Hepatic stellate cell (primary cell): ENCODE measurements at regions not wholly inside any gene's neighbourhood (a gene's known extent, or its start where the extent isn't known, plus 50 kb on each side); places are given as distances from the start of the nearest gene placed in this dataset.
"Not testable (repeated sequence)": the region's sequence is repeated elsewhere in the genome, so short reads cannot be mapped to it uniquely, and the experiment has no call there.

Experiments
- DNase-seq: peaks from one replicate; pipeline ENCODE4 v3.0.0; 2011; ENCODE audit warnings: low spot score

DNA sequence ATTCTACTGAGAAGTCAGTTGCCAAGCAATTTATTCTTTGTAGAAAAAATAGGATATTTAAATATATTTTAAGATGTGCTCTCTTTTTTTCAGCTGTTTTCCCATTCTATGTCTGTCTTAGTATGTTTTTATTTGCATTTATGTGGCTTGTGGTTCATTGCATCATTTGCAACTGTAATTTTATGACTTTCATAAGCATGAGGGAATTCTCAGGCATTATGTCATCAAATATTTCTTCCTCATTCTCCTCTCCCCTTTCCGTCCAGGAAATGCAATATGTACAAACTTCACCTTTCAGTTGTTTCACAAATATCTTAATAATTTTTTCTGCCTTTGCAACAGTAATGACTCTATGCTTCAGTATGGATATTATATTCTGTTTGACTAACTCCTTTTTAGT is 560.2 kb upstream of the LRATD1 start:
- DNase-seq: no peak

DNA sequence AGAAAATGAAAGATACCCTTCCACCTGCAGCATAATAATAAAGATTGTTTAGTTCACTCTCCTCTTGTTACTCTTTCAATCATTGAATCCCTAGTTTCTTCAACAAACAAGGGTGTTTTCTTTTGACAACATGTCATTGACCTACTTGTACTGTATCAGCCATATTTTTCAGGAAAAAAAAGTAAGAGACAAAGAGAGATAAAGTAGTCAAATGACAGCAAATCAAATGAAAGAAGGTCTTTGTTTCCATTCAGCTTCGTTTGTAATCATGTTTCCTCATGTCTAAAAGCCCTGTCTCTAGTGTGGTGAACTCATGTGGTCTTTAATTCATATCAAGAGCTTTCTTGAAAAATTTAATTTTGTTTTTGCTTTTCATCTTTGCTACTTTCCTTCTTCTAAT is 557.8 kb upstream of the LRATD1 start:
- DNase-seq: no peak

DNA sequence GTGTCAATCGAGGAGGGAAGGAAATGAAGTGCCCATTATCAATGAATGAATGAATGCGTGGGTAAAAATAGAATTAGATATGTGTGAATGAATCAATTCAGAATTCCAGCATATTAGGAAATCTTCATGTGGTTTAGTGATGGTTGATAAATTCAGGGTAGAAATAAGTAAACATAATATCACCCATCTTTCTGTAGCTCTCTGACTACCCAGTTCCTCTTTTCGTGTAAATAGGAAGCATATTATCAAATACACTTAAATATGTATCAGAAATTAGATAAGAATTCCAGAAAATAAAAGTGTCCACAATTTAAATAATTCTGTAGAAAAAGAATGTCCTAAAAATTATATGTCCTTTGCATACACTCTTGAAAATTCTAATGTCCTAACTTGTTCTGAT is 552.9 kb upstream of the LRATD1 start:
- no peak for DNase-seq

DNA sequence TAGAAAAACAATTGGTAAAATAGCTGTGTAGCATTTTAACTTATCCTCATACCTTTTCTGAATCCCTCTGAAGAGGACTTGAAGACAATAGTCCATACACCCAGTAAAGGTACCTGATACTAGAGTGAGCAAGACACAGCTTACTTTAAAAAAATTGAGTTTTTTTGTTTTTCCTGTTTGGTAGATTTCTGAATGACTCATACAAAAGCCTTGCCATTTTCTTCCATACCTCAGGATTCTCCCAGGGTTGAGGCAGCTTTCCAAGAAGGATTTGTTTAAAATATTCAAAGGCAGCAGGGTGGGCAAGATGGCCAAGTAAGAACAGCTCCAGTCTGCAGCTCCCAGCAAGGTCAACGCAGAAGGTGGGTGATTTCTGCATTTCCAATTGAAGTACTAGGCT is 551.0 kb upstream of the LRATD1 start:
- no peak for DNase-seq

DNA sequence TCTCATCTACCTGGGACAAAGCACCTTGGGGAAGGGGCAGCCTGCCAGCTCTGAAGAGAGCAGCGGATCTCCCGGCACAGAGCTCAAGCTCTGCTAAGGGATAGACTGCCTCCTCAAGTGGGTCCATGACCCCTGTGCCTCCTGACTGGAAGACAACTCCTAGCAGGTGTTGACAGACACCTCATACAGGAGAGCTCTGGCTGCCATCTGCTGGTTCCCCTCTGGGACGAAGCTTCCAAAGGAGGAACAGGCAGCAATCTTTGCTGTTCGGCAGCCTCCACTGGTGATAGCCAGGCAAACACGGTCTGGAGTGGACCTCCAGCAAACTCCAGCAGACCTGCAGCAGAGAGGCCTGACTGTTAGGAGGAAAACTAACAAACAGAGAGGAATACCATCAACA is 549.9 kb upstream of the LRATD1 start:
- DNase-seq: no peak

DNA sequence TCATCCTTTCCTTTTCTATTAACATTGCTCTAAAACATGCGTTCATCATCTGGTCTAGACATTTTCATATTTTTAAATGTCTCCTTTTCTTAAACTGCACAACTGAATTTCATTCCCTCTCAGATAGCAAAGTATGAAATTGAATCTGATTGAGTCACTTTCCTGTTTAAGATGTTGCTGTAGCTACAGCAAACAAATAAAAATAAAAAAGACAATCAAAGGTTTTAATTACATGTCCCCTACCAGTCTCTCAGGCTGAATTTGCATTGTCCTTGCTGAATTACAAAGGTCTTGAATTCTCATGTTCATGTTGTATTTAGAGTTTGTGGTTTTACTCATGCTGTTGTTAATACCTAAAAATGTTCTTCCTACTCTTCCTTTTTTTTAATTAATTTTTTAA is 537.9 kb upstream of the LRATD1 start:
- DNase-seq: no peak

DNA sequence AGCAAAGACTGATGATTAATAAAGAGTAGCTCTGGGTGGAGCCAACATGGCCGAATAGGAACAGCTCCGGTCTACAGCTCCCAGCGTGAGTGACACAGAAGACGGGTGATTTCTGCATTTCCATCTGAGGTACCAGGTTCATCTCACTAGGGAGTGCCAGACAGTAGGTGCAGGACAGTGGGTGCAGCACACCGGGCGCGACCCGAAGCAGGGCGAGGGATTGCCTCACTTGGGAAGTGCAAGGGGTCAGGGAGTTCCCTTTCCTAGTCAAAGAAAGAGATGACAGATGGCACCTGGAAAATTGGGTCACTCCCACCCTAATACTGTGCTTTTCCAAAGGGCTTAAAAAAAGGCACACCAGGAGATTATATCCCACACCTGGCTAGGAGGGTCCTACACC is 533.4 kb upstream of the LRATD1 start:
- not testable (repeated sequence) for DNase-seq

DNA sequence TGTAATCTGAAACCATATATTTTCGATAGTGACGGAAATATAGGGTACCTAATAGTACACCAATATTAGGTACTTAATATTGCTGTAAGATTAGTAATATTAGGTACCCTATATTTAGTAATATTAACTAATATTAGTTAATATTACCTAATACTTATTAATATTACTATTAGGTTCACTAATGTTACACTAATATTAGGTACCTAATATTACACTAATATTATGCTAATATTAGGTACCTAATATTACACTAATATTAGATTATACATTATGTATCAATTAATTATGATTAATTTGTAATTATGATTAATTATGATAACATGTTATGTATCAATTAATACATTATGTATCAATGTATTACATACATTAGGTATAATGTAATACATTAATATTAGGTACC is 518.2 kb upstream of the LRATD1 start:
- DNase-seq: no peak

DNA sequence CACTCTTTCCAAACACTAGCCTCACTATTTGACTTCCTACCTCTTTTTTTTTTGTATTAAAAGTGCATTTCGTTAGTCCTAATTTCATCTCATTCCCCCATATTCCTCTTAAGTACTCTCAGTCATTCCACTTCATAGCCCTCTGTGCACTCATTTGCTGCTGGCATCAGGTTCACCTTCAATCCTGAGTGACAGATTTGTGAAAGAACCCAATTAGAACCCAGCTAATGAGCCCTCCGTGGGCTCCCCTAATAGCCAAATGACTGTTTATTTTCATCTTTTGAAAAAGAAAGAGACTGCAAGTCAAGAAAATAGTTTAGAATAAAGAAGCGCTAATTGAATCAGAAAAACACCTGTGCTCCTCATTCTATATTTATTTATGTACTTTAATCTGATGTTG is 512.1 kb upstream of the LRATD1 start:
- no peak for DNase-seq

DNA sequence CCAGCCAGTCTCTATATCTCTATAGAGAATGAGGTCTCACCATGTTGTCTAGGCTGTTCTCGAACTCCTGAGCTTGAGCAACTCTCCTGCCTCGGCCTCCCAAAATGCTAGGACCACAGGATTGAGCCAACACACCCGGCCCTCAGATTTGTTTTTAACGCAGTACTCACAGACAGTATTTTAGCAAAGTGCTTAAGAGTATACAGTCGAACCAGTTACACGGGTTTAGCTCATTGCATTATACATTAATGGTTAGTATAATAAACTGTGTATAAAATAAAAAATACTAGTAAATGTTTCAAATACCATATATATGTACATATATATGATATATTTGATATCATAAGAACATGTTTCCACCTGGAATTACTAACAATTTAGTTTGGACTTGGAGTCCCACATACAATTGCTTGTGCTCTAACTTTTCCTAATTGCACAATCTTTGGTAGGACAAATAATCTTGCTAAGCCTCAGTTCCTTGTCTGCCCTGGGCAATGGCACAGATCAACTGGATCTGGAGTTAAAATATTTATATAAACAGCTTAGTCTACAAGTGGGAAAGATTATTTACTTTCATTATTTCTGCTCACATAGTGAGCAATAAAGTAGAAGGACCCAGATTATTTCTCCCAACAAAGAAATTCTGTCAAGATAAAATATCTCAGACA is 508.9 kb upstream of the LRATD1 start:
- DNase-seq: no peak

DNA sequence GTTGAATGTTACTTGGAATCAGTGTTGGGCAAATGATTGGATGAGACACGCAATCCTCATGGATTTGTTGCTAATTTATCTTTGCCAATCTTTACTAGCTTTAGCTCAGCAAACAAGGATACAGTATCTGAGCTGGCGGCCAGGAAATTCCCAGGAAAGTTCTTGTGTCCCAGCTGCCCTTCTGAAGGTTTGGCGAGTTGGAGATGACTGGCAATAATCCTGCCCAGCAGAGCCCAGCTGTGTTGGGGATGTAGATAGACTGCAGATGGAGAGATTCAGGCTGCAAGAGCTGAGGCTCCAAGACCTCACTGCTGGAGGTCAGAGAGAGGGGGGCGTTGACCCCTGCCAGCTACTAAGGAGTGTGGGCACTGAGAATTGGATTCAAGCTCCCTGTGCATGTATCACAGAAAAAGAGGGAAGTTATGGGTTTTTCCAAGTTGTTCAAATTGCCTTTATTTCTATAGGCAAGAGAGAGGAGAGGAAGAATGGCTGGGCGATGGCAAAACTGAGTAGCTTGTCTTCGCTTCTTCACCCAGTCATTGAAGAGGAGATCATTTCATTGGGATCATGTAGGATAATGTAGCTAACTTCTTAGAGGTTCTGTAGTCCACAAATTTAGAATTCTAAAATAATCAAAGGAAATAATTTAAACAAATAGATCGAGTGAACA is 506.8 kb upstream of the LRATD1 start:
- no peak for DNase-seq

DNA sequence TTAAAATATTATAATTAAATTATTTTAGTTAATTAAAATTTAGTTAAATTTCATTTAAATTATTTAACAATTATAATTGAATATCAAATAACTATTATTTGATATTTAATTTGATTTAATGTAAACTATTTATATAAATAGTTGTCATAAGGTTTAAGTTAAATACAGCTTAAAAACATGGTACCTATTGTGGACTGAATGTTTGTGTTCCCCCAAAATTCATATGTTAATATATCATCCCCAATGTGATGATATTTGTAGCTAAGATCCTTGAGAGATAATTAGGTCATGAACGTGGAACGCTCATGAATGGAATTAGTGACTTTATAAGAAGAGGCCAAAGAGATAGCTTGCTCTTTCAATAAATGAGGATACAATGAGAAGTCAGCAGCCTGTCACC is 505.7 kb upstream of the LRATD1 start:
- DNase-seq: no peak

DNA sequence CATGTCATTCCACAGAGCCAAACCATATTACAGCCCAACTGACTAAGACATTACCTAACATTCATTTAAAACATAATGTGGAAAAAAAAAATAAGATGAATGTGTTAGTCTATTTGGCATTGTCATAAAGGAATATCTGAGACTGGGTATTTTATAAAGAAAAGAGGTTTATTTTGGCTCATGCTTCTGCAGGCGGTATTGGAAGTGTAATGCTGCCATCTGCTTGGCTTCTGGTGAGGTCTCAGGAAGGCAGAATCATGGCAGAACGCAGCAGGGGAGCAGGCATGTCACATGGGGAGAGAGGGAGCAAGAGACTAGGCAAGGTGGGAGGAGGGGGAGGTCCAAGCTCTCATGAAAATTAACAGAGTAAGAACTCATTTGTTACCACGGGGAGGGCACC is 504.8 kb upstream of the LRATD1 start:
- DNase-seq: no peak

DNA sequence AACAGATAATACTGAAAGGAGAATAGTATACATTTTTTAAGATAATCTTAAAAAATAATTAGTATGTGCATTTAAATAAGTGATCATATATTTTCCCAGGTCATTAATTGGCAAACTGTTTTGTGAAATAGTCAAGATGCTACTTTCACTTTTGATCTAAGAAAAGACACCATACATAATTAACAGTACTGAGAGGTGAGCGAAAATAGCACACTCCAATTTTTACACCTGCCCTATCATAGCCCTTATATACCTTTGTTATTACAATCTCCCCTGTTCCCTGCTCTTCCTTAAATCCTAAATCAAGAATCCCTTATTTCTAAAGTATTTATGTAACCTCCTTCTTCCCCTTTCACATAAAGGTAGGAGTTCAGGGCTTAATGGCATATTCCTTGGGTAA is 500.1 kb upstream of the LRATD1 start:
- DNase-seq: no peak

DNA sequence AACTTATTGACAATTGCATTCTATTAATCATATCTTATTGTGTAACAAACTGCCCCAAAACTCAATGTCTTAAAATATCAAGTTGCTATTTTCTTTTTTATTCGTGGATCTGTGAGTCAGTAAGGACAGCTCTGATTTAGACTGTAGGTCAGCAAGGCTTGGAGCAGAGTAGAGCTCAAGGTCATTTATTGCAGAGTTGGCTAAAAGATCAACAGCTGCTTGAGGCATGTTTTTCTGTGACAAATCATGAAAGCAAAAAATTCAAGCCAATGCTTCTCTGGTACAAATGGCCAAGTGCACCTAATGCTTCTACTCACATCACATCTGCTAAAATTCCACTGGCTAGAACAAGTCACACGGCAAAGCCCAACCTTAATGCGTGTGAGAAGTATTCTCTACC is 497.7 kb upstream of the LRATD1 start:
- DNase-seq: no peak

DNA sequence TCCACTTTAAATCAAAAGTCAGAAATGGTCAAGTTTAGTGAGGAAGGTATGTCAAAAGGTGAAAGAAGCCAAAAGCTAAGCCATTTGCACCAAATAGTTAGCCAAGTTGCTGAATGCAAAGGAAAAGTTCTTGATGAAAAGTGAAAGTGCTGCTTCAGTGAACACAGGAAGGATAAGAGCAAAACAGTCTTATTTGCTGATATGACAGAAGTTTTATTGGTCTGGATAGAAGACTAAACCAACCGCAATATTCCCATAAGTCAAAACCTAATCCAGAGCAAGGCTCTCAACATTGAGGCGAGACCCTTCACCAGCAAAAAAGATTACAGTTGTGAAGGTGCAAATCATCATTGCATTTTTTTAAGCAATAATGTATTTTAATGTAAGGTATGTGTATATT is 496.5 kb upstream of the LRATD1 start:
- DNase-seq: no peak

DNA sequence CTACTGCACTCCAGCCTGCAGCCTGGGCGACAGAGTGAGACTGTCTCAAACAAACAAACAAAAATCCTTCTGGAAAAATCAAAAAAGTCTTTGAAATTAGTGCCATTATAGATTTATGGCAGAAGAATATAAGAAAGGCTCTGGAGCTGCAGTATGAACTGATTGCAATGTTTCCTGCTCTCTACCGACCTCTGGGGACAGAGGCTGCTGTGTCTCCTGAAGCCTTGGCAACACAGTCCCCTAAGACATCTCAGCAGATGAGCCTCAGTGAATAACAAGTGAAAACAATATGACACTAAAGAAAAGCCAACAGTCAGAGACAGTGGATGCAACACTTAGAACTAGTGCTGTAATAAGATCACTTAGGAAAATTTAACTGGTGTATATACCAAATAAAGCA is 494.9 kb upstream of the LRATD1 start:
- DNase-seq: no peak

DNA sequence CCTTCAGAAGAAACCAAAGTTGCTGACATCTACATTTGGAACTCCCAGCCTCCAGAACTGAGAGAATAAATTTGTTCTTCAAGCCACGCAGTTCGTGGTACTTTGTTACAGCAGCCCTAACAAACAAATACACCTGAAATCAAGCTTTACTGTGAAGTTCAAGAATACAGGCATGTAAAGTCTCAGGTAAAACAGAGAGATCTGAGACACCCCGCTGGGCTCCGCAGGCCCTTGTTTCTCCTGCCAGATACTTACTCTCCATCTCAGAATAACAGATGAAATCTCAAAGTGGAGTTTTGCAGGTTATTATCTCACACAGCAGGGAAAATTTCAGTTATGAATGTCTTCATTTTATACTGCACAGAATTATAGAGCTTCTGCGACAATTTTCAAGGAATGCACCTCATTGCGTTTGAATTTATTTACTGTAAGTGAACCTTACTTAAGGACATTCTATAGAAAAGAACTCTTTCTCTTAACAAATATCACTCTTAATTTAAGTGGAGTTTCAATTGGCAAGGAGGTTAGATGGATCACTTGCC is 492.4 kb upstream of the LRATD1 start:
- DNase-seq: no peak

DNA sequence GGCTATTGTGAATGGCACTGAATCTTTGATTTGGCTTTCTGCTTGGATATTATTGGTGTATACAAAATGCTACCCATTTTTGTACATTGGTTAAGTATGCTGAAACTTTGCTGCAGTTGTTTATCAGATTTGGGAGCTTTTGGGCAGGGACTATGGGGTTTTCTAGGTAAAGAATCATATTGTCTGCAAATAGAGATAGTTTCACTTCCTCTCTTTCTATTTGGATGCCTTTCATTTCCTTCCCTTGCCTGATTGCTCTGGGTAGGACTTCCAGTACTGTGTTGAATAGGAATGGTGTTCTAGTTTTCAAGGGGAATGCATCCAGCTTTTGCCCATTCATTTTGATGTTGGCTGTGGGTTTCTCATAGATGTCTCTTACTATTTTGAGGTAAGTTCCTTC is 489.1 kb upstream of the LRATD1 start:
- DNase-seq: no peak

DNA sequence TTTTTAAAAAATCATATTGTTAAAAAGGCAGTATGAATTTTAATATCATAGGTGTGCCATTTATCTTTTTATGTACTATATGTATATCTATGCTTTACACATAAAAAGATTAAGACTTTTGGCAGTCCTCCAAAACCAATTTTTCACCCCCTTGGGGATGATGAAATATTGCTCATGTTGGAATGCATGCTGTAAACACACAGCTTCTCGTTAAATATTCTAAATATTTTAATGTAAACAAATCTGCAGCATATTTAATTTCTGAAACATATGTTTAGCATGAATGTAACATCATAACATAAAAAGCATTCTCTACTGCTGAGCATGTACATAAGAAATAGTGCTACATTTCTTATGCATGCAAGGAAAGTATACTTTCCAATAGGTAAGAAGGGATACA is 484.3 kb upstream of the LRATD1 start:
- DNase-seq: no peak

DNA sequence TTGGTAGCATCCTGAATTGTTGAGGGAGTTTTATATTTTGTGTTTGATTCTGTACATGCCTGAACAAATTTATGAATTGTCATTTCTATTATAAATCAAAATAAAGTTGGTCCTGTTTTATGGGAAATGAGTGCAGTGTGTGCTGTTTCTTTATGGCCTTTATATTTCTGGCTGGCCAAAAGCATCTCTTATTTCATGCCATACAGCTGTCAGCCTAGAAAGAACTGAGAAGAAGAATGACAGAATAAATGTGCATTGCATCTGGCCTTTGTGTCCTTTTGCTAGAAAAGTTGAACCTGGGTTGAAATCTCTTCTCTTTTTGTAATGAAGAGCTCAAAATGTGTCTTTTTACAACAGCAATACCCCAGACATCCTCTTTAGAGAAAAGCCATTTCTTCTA is 474.7 kb upstream of the LRATD1 start:
- no peak for DNase-seq

DNA sequence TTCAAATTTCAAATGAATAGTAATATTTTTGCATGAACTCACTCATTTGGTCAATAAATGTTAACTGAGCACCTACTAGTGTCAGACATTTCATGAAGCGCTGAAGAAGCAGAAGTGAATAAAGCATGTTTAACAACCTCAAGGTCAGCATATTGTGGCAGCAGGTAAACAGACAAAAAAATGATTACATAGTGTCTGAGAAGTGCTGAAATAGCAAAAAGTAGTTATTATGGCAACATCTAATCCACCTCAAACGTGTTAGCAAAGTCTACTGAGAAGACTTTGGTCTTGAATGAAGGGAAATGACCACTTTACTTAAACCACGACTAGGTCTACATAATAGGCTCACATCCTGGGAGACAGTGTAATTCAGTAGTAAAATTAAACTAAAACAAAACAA is 452.2 kb upstream of the LRATD1 start:
- DNase-seq: no peak

DNA sequence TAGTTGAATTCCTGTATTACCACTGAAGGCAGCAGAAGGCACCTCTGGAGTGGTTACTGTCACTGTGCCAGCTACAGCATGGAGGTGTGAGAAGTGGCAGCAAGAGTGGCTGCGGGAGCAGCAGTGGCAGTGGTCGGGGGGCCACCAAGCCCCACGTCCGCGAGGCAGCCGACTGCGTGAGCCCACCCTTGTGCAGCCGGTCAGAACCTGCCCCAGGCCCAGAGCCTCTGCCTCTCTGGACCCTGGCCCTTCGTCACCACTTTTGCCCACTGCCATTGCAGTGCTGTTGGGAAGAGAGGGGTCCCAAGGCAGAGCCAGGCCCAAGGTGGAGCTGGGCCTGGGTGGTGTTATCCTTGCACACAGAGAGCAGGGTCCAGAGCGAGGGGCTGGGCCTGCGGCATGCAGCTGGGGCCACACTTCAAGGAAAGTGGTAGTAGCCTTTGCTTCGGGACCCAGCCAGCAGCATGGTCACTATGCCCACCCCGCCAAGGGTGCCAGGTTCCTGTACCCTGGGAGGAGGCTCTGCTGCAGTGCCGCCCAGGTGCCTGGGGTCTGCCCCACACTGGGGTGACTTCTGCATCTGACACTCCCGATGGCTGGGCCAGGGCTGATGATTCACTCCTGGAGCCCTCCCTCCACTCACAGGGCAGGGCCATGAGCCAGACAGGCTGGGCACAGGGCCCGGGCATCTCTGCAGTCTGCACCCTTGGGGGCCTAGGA is 450.1 kb upstream of the LRATD1 start:
- no peak for DNase-seq
